C4-2B (cell line): ENCODE measurements at regions not wholly inside any gene's neighbourhood (a gene's known extent, or its start where the extent isn't known, plus 50 kb on each side); places are given as distances from the start of the nearest gene placed in this dataset.

Source experiments
- ZFX ChIP-seq: fragments of 450-650 bp; IDR thresholded peaks from 2 replicates; pipeline ENCODE4 v1.6.1; 2017
- TF ChIP-seq, protein P1 (sequence below): fragments of 450-650 bp; conservative IDR thresholded peaks from 2 replicates; pipeline ENCODE4 v1.5.1; 2017; ENCODE audit warnings: mild to moderate bottlenecking

DNA sequence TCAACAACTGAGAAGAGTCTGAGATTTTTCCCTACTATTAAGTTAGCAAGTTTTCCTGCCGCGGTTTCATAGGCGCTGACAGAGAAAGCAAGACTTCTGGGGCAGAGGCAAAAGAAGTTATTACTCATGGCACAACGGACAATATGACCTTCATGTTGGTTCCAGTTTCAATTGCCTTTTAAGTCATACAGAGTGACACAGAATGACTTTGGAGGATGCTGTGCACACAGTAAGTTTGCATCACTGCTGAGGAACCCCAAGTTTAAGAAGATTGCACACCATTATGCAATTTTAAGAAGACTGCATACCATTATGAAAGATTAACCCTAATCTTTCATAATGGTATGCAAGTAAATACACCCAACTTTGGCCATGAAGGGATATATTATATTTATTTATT is 626.5 kb upstream of the CHORDC1 start:
- TF ChIP-seq, protein P1, sequence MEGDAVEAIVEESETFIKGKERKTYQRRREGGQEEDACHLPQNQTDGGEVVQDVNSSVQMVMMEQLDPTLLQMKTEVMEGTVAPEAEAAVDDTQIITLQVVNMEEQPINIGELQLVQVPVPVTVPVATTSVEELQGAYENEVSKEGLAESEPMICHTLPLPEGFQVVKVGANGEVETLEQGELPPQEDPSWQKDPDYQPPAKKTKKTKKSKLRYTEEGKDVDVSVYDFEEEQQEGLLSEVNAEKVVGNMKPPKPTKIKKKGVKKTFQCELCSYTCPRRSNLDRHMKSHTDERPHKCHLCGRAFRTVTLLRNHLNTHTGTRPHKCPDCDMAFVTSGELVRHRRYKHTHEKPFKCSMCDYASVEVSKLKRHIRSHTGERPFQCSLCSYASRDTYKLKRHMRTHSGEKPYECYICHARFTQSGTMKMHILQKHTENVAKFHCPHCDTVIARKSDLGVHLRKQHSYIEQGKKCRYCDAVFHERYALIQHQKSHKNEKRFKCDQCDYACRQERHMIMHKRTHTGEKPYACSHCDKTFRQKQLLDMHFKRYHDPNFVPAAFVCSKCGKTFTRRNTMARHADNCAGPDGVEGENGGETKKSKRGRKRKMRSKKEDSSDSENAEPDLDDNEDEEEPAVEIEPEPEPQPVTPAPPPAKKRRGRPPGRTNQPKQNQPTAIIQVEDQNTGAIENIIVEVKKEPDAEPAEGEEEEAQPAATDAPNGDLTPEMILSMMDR = no peak
- TF ChIP-seq ZFX = no peak
